DMS 273 (cell line): ENCODE measurements at regions not wholly inside any gene's neighbourhood (a gene's known extent, or its start where the extent isn't known, plus 50 kb on each side); places are given as distances from the start of the nearest gene placed in this dataset.

Source experiments
- DNase-seq: peaks from one replicate; lab custom pipeline; 2025; ENCODE audit not compliant: unreplicated experiment; lab: John Stamatoyannopoulos, UW

DNA sequence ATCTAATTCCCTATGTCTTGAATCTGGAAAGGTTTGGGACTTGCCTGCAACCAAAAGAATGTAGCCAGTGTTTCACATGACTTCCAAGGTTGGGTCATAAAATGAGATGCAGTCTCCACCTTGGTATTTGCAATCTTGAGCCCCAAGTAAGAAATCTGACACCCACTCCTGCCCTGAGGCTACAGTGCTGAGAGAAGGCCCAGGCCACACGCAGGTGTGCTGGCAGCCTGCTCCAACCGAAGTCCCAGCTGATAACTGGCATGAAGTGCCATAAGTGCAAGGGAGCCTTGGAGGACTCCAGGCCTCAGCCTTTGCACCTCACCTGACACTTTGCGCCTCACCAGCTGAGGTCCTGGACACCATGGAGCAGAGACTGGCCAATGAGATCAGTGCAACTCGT is 182.7 kb downstream of the ANAPC1 start:
- no peak for DNase-seq

DNA sequence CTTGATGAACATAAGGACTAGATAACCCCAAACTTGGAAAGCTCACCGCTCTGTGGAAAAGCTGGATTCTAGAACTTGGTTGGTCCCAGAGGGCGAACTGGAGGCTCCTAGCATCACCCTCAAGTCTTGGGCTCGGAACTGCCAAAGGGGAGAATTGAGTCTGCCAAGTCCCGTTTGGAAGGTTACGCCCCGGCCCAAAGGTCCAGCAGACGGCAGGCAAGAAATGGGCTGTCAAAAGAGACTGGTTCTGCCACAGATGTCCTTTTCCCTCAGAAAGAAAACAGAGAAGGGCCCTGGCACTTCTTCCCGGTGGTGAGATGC is 182.2 kb downstream of the ANAPC1 start:
- no peak for DNase-seq

GRCh38 chr2:111702119-111702803 is 181.7 kb downstream of the ANAPC1 start:
- DNase-seq, result peak; percentile 76

DNA sequence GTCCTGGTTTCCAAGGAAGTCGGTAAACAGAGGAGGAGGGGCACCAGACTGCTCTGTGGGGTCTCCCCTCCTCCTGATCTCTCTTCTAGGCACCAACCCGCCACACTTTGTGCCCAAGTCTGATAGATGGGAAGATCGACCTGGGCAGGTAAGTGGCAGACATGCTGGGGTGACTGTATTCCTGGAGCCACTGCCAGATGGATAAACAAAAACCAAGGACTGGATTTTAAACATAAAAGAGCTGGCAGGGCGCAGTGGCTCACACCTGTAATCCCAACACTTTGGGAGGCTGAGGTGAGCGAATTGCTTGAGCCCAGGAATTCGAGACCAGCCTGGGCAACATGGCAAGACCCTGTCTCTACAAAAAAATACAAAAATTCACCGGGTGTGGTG is 181.2 kb downstream of the ANAPC1 start:
- DNase-seq, result no peak

GRCh38 chr2:111703759-111704158 is 180.2 kb downstream of the ANAPC1 start:
- no peak for DNase-seq

DNA sequence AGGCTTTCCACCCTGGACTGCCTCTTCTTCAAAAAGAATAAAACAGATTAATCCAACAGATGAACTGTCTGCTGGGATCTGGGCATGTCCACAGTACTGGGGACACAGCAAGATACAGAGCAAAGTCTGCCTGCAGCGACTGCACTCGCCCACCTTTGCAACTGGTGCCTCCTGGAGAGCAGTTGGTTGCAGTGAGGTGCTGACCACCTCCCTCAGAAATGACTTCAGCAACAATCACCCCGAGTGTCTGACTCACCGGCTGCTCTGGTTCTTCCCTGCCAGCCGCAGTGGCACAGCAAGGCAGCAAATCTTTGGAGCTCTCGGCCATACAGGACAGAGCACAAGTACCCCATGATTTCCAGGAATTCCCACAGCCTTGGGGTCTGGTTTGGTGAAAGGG is 179.7 kb downstream of the ANAPC1 start:
- DNase-seq, result no peak

DNA sequence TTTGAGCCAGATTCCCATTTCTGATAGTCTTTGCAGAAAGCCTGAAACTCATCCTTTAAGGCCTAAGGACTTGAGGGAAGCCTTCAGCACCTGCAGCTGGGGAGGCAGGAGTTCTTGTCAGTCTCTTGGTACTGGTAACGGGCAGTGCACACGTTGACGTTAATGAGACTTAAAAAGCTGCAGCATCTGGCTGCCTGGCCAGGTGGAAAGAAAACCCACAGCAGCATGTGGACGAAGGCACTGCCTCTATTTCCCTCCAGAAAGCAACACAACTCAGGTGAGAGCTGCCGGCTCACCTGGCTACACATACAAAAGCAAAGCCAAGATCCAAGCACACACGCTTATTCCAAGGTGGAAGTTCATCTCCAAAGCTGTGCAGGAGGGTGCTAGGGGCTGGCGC is 178.8 kb downstream of the ANAPC1 start:
- peak; percentile 10 for DNase-seq

DNA sequence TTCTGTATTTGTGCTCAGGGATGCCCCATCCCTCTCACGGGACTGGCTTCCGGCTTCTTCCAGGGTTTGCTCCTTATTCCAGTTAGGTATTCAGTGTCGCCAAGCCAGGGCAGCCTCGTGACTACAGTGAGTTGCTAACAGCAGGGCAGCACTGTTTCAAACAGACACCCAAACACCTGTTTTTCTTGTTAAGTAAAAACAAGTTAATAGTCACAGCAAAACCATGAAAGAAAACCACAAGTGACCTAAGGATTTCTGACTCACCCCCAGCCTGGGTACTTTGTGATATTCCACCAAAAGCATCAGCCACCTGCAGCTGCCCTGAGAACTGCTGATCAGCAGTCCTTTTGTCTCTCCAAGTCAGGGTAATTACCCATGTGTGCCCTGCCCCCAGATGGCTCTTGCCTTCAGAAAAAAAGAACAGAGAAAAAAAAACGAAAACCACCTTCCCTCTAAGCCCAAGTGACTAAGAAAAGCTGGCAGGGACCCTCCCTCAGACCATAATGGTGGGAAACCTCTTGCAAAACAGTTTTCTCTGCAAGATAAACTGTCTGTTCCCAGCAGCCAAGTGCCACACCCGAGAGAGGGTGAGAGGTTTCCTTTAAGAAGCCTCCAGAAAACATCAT is 178.2 kb downstream of the ANAPC1 start:
- DNase-seq, result peak; percentile 76

DNA sequence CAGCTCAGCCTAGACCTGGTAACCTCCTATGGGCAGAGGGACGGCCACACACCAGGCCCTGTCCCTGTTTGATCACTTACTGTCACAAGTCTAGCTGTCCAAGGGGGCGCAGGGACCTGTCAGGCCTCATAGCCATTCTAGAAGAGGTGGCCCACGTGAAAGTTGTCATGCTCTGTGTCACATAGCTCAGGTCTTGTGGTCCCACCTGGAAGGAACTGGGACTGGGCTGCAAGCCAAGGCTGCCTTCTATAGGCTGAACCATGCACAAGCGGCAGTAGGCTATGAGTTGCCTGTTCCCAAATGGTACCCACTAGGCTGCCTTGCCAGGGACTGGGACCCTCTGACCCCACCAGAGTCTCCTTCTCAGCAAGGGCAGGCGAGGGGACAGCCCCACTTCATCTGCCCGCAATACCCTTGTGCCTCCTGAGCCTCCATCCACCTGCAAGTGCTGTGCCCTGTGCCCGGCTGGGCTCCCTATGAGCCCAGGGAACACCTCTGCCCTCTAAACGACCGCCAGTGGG is 177.5 kb downstream of the ANAPC1 start:
- DNase-seq, result no peak

- DNase-seq, result no peak
These were observed 176.3 kb downstream of the ANAPC1 start for GRCh38 chr2:111707700-111708099.

GRCh38 chr2:111708476-111709180 is 175.4 kb downstream of the ANAPC1 start:
- no peak for DNase-seq

DNA sequence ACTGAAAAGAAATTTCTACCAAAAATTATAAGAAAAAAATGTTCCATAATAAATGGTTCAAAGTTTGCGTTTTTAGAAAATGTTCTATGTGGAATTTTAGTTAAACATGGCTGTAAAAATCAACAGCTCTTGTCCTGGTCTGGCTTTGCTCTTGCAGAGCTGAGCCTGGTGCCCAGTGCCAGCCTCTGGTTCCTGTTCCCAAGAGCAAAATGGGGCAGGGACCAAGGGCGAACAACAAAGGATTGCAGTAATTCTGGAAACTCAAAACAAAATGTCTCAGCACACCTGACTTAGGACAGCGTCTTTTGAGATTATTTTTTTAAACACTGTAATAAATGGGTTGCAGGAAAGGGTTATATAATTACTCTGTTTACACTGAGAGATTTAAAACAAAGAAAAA is 174.7 kb downstream of the ANAPC1 start:
- no peak for DNase-seq

DNA sequence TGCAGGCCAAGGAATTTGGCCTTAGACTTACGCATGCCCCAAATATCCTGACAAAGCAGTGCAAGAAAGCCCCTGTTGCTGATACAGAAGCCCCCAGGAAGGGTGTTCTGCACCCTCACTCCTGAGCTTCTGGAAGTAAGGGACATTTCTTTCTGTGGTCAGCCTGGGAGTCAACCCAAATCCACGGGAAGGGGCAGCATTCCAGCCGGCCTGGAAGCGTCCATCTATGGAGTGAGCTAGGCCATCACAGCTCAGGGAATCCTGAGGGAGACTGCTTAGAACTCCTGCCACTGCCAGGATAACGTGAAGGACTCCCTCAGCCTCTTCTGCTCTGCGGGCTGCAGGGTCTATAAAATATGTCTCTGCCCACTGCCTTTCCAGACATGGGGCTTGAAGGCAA is 173.9 kb downstream of the ANAPC1 start:
- no peak for DNase-seq

- no peak for DNase-seq
These were observed 173.4 kb downstream of the ANAPC1 start for GRCh38 chr2:111710613-111711012.

GRCh38 chr2:111711270-111711669 is 172.7 kb downstream of the ANAPC1 start:
- no peak for DNase-seq

- no peak for DNase-seq
These were observed 171.6 kb downstream of the ANAPC1 start for GRCh38 chr2:111712361-111712760.

DNA sequence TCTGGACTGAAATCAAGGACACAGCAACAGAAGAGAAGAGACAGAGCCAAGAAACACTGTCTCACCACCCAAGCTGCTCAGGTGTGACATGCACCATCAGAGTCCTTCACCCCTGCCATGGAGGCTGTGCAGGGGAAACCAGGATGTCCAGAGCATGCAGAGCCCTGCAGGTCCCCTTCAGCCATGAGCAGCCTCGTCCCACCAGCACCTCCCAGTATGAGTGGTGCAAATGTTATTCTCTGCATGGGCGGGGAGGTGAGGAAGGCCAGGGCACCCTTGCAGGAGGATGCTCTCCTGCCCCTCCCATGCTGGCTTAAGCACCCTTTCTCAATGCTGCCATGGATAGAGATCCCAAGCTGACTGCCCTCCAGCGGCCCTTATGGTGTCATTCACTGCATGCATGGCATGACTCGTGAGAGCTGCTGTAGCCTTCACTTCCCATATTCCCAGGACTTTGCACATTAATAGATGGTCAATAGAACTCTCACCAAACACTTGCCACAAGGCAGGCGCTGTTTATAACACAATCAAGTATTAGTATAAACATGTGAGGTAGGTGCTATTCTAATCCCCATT is 171.0 kb downstream of the ANAPC1 start:
- no peak for DNase-seq

GRCh38 chr2:111715987-111716904 is 167.7 kb downstream of the ANAPC1 start:
- DNase-seq, result no peak

- DNase-seq, result no peak
These were observed 166.9 kb downstream of the ANAPC1 start for GRCh38 chr2:111716905-111717775.
